GM18505 (cell line): ENCODE measurements at regions not wholly inside any gene's neighbourhood (a gene's known extent, or its start where the extent isn't known, plus 50 kb on each side); places are given as distances from the start of the nearest gene placed in this dataset.
"Not testable (repeated sequence)": the region's sequence is repeated elsewhere in the genome, so short reads cannot be mapped to it uniquely, and the experiment has no call there.

Experiments
- ATAC-seq: cut with Tn5 transposase; IDR thresholded peaks from one replicate; pipeline ENCODE4 v1.9.1; 2021; ENCODE audit not compliant: unreplicated experiment
- POLR2A ChIP-seq: IDR thresholded peaks from 4 replicates; pipeline ENCODE4 v1.6.1; 2011; ENCODE audit warnings: borderline replicate concordance; ENCODE audit not compliant: insufficient read depth, insufficient read length; ENCODE audit errors: extremely low read depth

GRCh38 chr11:93032580-93032979 is 63.1 kb downstream of the MTNR1B start:
- TF ChIP-seq POLR2A = no peak
- no peak for ATAC-seq

GRCh38 chr11:93033093-93033492 is 63.6 kb downstream of the MTNR1B start:
- no peak for ATAC-seq
- no peak for TF ChIP-seq POLR2A

- no peak for TF ChIP-seq POLR2A
- no peak for ATAC-seq
Measured at GRCh38 chr11:93034031-93034722, 64.7 kb downstream of the MTNR1B start.

- no peak for ATAC-seq
- no peak for TF ChIP-seq POLR2A
Measured at GRCh38 chr11:93034723-93035039, 65.2 kb downstream of the MTNR1B start.

GRCh38 chr11:93038521-93038920 is 69.1 kb downstream of the MTNR1B start:
- TF ChIP-seq POLR2A = no peak
- no peak for ATAC-seq

- TF ChIP-seq POLR2A = no peak
- ATAC-seq = no peak
Measured at GRCh38 chr11:93039531-93040240, 70.2 kb downstream of the MTNR1B start.

- no peak for TF ChIP-seq POLR2A
- ATAC-seq = no peak
Measured at GRCh38 chr11:93041682-93042081, 72.2 kb downstream of the MTNR1B start.

GRCh38 chr11:93043186-93043585 is 73.7 kb downstream of the MTNR1B start:
- ATAC-seq = not testable (repeated sequence)

- ATAC-seq = no peak
- no peak for TF ChIP-seq POLR2A
Measured at GRCh38 chr11:93049740-93050139, 80.3 kb downstream of the MTNR1B start.

GRCh38 chr11:93051186-93051585 is 81.7 kb downstream of the MTNR1B start:
- ATAC-seq = no peak
- no peak for TF ChIP-seq POLR2A

GRCh38 chr11:93053864-93054263 is 84.4 kb downstream of the MTNR1B start:
- ATAC-seq = no peak
- TF ChIP-seq POLR2A = no peak

GRCh38 chr11:93054279-93054678 is 84.8 kb downstream of the MTNR1B start:
- no peak for TF ChIP-seq POLR2A
- no peak for ATAC-seq

- TF ChIP-seq POLR2A = no peak
Measured at GRCh38 chr11:93054881-93055280, 85.4 kb downstream of the MTNR1B start.

GRCh38 chr11:93059117-93059957 is 89.9 kb downstream of the MTNR1B start:
- TF ChIP-seq POLR2A = no peak
- ATAC-seq = no peak

More at GRCh38 chr11:93054881-93055280, 85.4 kb downstream of the MTNR1B start:
- no peak for ATAC-seq
